Right kidney (tissue), 1 donor: ENCODE measurements at regions not wholly inside any gene's neighbourhood (a gene's known extent, or its start where the extent isn't known, plus 50 kb on each side); places are given as distances from the start of the nearest gene placed in this dataset.

Experiments used
- DNase-seq: peaks from one replicate; pipeline ENCODE4 v3.0.0-alpha.2; 2016

- no peak for DNase-seq
These were observed 87.4 kb upstream of the PHYHIPL start for GRCh38 chr10:59088912-59089573.

- DNase-seq = no peak
These were observed 85.4 kb upstream of the PHYHIPL start for GRCh38 chr10:59090817-59091622.

- no peak for DNase-seq
These were observed 83.0 kb upstream of the PHYHIPL start for GRCh38 chr10:59093461-59093860.

- no peak for DNase-seq
These were observed 79.8 kb upstream of the PHYHIPL start for GRCh38 chr10:59096631-59097030.

DNA sequence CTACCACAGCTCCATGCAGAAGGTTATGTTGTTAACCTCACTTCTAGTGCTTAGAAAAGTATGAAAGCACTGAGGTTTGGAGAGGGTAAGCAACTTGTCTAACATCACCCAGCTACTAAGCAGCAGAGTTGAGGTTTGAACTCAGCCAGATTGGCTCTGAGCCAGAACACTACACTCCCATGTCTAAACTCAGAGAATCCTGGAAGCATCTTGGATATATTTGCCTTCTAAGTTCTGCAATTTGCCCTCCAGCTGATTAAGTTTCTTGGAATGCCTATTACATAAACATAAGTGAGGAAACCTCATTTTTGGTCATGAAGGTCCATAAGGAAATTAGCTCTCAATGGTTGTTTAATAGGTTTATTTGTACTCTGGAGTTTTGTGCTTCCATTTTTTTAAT, 78.1 kb upstream of the PHYHIPL start:
- no peak for DNase-seq

DNA sequence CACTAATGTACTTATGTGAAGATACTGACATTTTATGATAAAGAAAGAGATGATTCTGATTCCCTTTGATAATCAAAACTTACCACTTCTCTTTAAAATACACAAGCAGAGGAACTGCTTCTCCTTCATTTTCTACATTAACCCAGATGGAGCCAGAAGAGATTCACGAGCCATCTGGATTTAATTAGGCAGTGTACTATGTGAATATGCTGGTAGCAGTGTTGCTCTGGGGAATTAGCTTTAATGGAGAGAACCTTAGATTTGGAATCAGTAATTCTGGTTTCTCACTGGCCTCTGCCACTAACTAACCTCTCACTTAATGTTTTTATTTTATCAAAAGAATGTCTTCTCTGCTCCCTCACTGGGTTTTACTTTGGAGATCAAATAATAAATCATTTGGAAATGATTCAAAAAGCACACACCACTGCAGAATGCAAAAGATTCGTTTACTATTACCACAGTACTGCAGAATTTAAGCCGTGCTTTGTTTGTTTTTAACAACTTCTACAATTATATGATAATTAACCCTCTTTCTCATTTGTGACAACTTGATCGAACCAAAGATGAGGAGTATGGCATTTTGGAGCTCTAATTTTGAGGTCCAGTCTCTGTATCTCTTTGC, 77.5 kb upstream of the PHYHIPL start:
- DNase-seq = no peak

- DNase-seq = no peak
These were observed 77.0 kb upstream of the PHYHIPL start for GRCh38 chr10:59099481-59099880.

DNA sequence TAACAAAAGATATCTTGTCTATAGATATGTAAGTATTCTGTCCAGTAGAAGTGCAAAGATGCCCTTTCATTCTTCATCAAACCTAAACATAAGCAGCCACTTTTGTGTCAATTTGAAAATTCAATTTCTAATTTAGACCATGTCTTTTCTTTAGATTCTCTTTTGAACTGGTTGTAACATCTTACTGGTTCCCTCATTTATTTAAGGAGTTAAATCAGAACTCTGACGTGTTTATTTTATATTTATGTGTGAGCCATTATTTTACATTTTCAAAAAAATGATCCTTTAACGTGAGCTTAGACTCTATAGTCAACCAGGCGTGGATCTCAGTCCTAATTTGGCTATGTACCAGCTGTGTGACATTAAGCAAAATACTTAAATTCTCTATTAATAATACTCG, 74.0 kb upstream of the PHYHIPL start:
- no peak for DNase-seq

DNA sequence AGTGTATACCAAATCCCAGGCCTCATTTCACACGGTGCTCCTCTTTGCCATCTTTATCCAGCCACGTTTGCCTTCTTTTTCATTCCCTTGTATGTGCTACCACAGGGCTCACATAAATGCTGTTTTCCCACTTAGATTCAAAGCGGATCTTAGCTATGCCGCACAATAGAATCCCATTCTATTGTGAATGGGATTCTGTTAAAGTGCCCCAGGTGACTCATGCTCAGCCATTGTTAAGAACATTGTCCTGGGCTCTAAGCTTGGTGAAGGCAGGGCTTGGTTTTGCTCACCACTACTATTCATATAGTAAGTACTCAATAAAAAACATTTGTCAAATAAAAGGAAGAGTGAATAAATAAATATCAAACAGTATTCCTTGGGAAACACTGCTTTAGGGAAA, 72.3 kb upstream of the PHYHIPL start:
- no peak for DNase-seq

DNA sequence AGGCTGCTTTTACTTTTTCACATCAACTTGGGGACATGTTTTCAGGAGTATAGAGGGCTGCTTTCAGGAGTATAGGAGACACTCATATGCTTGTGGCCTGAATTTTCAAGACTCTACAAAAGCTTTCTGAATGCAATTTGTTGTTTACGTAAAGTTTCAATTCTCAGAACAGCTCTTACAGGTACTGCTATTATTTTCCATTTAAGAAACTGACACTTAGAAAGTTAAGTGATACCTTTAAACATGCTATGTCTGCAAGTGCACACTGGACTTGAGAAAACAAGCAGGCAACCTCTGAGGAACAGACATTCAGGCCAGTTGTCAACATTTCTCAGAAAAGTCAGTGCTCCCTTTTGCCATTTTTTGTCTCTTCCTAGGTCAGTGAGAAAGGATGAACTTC, 70.0 kb upstream of the PHYHIPL start:
- no peak for DNase-seq

DNA sequence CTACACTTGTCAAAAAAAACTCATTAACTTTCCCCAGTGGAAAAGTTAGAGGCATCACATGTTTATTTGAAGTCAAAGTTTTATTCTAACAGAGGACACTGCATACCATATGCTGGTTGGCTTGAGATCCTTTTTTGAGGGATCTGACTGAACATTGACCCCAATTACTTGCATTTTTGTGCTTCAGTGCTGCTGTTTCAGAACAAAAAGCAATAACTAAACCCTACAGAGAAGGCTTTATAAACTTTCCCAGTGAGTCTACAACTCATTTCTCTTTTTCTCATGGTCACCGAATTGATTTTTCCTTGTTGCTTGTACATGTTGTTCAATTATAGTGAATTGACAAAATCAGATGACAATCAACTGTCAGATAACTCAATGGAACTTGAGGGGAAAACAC, 69.3 kb upstream of the PHYHIPL start:
- no peak for DNase-seq

DNA sequence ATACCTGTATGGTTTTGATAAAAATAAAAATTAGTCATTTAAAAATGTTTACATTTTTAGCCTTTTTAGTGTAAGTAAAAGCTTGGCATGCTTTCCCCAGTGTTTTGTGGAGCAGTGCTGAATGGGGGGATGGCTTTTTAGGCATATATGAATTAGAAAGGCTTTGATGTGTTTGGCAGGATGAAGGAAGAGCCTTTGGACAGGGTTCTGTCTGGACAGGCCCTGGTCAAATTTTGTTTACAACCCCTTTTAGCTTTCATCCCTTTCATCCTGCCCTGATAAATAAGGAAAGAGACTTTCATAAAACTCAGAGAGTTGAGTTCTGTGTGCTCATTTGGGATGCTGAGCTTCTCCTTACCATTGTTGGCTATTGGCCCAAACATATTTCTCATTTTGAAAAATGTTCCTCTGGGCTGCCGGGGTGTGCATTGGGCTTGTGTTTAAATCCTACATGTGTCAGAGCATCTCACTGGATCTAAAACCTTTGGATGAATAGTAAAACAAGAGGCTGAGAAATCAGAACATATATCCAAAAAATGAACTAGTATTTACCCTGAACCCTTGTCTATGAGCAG, 68.1 kb upstream of the PHYHIPL start:
- no peak for DNase-seq

DNA sequence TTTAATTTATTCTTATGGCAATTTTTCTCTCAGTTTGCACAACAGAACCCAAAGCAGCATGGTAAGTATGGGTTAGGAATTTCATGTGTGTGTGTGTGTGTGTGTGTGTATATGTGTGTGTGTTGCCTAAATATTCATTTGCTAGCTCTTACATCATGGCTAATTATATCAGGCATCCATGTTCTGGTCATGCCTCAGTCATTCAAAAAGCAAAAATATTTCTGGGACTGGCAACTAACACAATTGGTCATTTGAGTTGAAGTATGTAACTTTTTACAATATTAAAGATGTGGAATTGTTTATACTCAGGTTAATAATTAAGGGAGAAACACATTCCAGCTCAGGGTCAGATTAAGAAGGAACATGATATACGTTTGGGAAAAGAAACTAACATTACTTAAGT, 67.6 kb upstream of the PHYHIPL start:
- no peak for DNase-seq

- no peak for DNase-seq
These were observed 66.6 kb upstream of the PHYHIPL start for GRCh38 chr10:59109826-59110225.

DNA sequence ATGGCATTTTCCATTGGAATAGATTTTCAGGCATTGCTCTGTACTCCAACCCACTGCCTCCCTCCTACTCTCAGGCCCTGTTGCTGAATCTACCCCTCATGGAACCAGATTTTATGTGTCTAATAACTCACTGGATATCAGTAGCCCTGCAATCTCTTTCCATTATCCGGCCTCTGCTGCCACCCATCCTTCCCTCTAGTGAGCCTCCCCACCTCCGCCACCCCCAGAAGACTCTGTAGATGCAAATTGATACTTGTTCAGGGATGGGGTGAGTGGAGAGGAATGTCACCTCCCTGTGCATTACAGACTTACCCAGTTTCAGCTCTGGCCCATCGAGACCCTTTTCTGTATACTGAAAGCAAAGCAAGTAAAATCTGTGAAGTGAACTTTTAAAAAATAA, 52.3 kb upstream of the PHYHIPL start:
- DNase-seq = no peak

DNA sequence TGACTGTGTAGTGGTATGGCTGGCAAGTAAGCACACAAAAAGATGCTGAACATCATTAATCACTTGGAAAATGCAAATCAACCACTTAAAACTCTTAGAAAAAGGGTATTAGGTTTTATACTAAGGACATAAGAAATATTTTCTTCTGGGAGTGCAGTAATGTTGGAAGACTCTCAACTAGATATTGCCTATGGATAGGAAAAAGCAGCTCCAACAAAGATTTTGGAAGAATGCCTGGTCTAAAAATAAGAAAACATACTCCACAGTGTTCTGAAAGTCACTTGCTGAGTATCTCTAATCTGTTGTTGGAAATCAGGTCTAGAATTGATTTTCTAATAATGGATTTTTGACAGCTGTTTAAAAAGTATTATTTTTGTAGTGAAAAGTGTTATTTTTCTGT, 50.8 kb upstream of the PHYHIPL start:
- no peak for DNase-seq

DNA sequence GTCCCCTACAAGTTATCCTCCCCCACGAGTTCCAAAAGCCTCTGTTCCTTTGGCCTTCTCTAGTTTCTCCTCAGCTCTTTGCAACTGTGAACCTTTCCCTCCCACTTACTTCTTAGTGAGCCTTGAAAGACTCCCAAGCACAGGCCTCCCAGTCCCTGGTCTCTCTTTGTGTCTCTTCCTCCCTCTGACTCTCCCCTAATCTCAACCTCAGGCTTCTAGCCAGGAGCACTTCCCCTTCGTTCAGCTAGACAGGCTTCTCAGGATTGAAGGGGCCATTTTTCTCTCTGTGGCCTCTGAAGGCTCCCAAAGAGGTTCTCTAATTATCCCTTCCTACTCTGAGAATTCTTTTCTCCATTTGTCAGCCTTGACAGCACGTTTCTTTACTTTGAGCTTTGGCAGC, 50.2 kb upstream of the PHYHIPL start:
- no peak for DNase-seq
